Tibial nerve (tissue), 4 donors: ENCODE measurements at regions not wholly inside any gene's neighbourhood (a gene's known extent, or its start where the extent isn't known, plus 50 kb on each side); places are given as distances from the start of the nearest gene placed in this dataset.
"Not testable (repeated sequence)": the region's sequence is repeated elsewhere in the genome, so short reads cannot be mapped to it uniquely, and the experiment has no call there.

Experiments used
- DNase-seq, 2 donors: peaks; one replicate each; pipeline ENCODE4 v3.0.0-alpha.2; 2019; ENCODE audit warnings: low spot score in 2 of 2
- H3K27ac ChIP-seq, 4 donors: fragments of 200-600 bp; sonication (generic) in 3 of 4; one replicate each; pipeline ENCODE4 v1.5.1; 2017 to 2019; ENCODE audit warnings: mild to moderate bottlenecking in 1 of 4
- H3K27me3 ChIP-seq, 2 donors: fragments of 200-600 bp; sonication (generic) in 1 of 2; one replicate each; pipeline versions ENCODE4 v1.5.1 to v1.6.0; 2017 to 2019
- H3K36me3 ChIP-seq, 3 donors: fragments of 200-600 bp; sonication (generic); one replicate each; pipeline ENCODE4 v1.5.1; 2018 to 2019
- H3K4me1 ChIP-seq, 4 donors: fragments of 200-600 bp; sonication (generic) in 3 of 4; one replicate each; pipeline ENCODE4 v1.5.1; 2017 to 2019
- H3K4me3 ChIP-seq, 4 donors: fragments of 200-600 bp; sonication (generic) in 3 of 4; one replicate each; pipeline ENCODE4 v1.5.1; 2017 to 2019; ENCODE audit warnings: mild to moderate bottlenecking in 1 of 4, moderate library complexity in 1 of 4
- H3K9me3 ChIP-seq, 4 donors: fragments of 200-600 bp; sonication (generic) in 3 of 4; one replicate each; pipeline ENCODE4 v1.5.1; 2017 to 2019
- CTCF ChIP-seq, 5 experiments: fragments of 200-600 bp in 3 of 5; fragments of 450-650 bp in 2 of 5; sonication (generic) in 3 of 5; IDR thresholded peaks; one replicate each; pipeline ENCODE4 v1.5.1; 2016 to 2019; ENCODE audit warnings: antibody characterized with exemption in 5 of 5, mild to moderate bottlenecking in 3 of 5, moderate library complexity in 2 of 5
- EP300 ChIP-seq, 2 donors: sonication (generic); formaldehyde crosslinking; IDR thresholded peaks; one replicate each; pipeline ENCODE4 v1.6.1; 2017; ENCODE audit warnings: antibody characterized with exemption in 2 of 2, mild to moderate bottlenecking in 1 of 2
- POLR2A ChIP-seq, 2 donors: fragments of 450-650 bp; IDR thresholded peaks; one replicate each; pipeline ENCODE4 v1.6.1; 2017; ENCODE audit warnings: antibody characterized with exemption in 2 of 2, mild to moderate bottlenecking in 2 of 2, moderate library complexity in 2 of 2
- WGBS, 2 donors: methylation state at CpG; one replicate each; pipeline ENCODE4 v1.1.5; 2018; 5-methylcytosine and 5-hydroxymethylcytosine counted together

- no peak for DNase-seq
- Histone ChIP-seq H3K27ac (no peak overlapping the region), H3K36me3 (no peaks in the 10 kb centered on the region), H3K27me3 (no peaks in the 10 kb centered on the region), H3K4me1 (no peaks in the 10 kb centered on the region), H3K4me3 (no peak overlapping the region), H3K9me3 (no peaks in the 10 kb centered on the region)
- TF ChIP-seq POLR2A (IDR thresholded peaks at IDR 0.05) (no peak), EP300 (IDR thresholded peaks at IDR 0.05) (no peak), CTCF (IDR thresholded peaks at IDR 0.05) (no peak)
- WGBS, 2 donors, result 80 to 86% methylated on average over 7 of the region's 7 CpGs
These were observed 1176.5 kb upstream of the TMEFF2 start for GRCh38 chr2:193371200-193371599.

- Histone ChIP-seq H3K9me3 (no peaks in the 10 kb centered on the region), H3K36me3 (no peaks in the 10 kb centered on the region), H3K4me3 (no peak overlapping the region), H3K4me1 (no peaks in the 10 kb centered on the region), H3K27ac (no peak overlapping the region), H3K27me3 (no peaks in the 10 kb centered on the region)
- no peak for DNase-seq
- TF ChIP-seq EP300 (IDR thresholded peaks at IDR 0.05), result no peak
- TF ChIP-seq CTCF (IDR thresholded peaks at IDR 0.05), result no peak
- TF ChIP-seq POLR2A (IDR thresholded peaks at IDR 0.05), result no peak
These were observed 1173.9 kb upstream of the TMEFF2 start for GRCh38 chr2:193368615-193369014.

- Histone ChIP-seq H3K9me3 (peaks cover 0 to 2% (median 0%) of the 10 kb centered on the region in 4 donors), H3K27me3 (no peaks in the 10 kb centered on the region), H3K4me3 (no peak overlapping the region), H3K36me3 (no peaks in the 10 kb centered on the region), H3K27ac (no peak overlapping the region), H3K4me1 (no peaks in the 10 kb centered on the region)
- 91 to 93% methylated on average over 4 of the region's 4 CpGs for WGBS, 2 donors
- no peak for DNase-seq
- no peak for TF ChIP-seq POLR2A (IDR thresholded peaks at IDR 0.05)
- TF ChIP-seq CTCF (IDR thresholded peaks at IDR 0.05), result no peak
- TF ChIP-seq EP300 (IDR thresholded peaks at IDR 0.05), result no peak
These were observed 1162.8 kb upstream of the TMEFF2 start for GRCh38 chr2:193357508-193357907.

- H3K4me3 ChIP-seq, DNase-seq, H3K4me1 ChIP-seq, H3K27me3 ChIP-seq, H3K9me3 ChIP-seq, H3K27ac ChIP-seq, H3K36me3 ChIP-seq: not testable (repeated sequence)
- 88 to 89% methylated on average over 13 of the region's 13 CpGs for WGBS, 2 donors
These were observed 1158.0 kb upstream of the TMEFF2 start for GRCh38 chr2:193352665-193353242.

GRCh38 chr2:193350509-193350908 lies 1155.8 kb upstream of the TMEFF2 start:
- TF ChIP-seq EP300 (IDR thresholded peaks at IDR 0.05), result no peak
- no peak for TF ChIP-seq POLR2A (IDR thresholded peaks at IDR 0.05)
- no peak for TF ChIP-seq CTCF (IDR thresholded peaks at IDR 0.05)
- H3K4me3 ChIP-seq, result no peak overlapping the region
- H3K27ac ChIP-seq, result no peak overlapping the region
- no peaks in the 10 kb centered on the region for H3K36me3 ChIP-seq
- no peak for DNase-seq
- H3K4me1 ChIP-seq, result no peaks in the 10 kb centered on the region
- H3K9me3 ChIP-seq, result no peaks in the 10 kb centered on the region
- 78 to 89% methylated on average over 2 of the region's 2 CpGs for WGBS, 2 donors
- H3K27me3 ChIP-seq, result no peaks in the 10 kb centered on the region

GRCh38 chr2:193349642-193350041 lies 1154.9 kb upstream of the TMEFF2 start:
- H3K4me3 ChIP-seq, result no peak overlapping the region
- H3K27ac ChIP-seq, result no peak overlapping the region
- WGBS, 2 donors, result 86% methylated on average over 1 of the region's 1 CpG
- no peak for DNase-seq
- no peaks in the 10 kb centered on the region for H3K4me1 ChIP-seq
- TF ChIP-seq CTCF (IDR thresholded peaks at IDR 0.05) (no peak), EP300 (IDR thresholded peaks at IDR 0.05) (no peak), POLR2A (IDR thresholded peaks at IDR 0.05) (no peak)
- H3K9me3 ChIP-seq, result no peaks in the 10 kb centered on the region
- H3K27me3 ChIP-seq, result no peaks in the 10 kb centered on the region
- H3K36me3 ChIP-seq, result no peaks in the 10 kb centered on the region
